Vagina (tissue), 2 donors: ENCODE measurements at regions not wholly inside any gene's neighbourhood (a gene's known extent, or its start where the extent isn't known, plus 50 kb on each side); places are given as distances from the start of the nearest gene placed in this dataset.

Experiments used
- DNase-seq, 2 donors: peaks; one replicate each; pipeline ENCODE4 v3.0.0-alpha.2; 2017; ENCODE audit errors: extremely low spot score in 2 of 2
- H3K27ac ChIP-seq: fragments of 200-600 bp; sonication (generic); one replicate; pipeline ENCODE4 v1.5.1; 2019
- H3K27me3 ChIP-seq: fragments of 200-600 bp; sonication (generic); one replicate; pipeline ENCODE4 v1.5.1; 2019
- H3K36me3 ChIP-seq, 2 donors: fragments of 200-600 bp; sonication (generic); one replicate each; pipeline ENCODE4 v1.5.1; 2017 to 2019
- H3K4me1 ChIP-seq: fragments of 200-600 bp; sonication (generic); one replicate; pipeline ENCODE4 v1.5.1; 2019
- H3K4me3 ChIP-seq, 2 donors: fragments of 200-600 bp; sonication (generic); 1 replicate in 1 of 2; 2 replicates in 1 of 2; pipeline ENCODE4 v1.5.1; 2016 to 2019
- H3K9me3 ChIP-seq: fragments of 200-600 bp; sonication (generic); one replicate; pipeline ENCODE4 v1.5.1; 2019
- POLR2A ChIP-seq, 2 donors: fragments of 450-650 bp; IDR thresholded peaks; one replicate each; pipeline ENCODE4 v1.6.1; 2017; ENCODE audit warnings: antibody characterized with exemption in 2 of 2, mild to moderate bottlenecking in 2 of 2, moderate library complexity in 2 of 2
- POLR2AphosphoS5 ChIP-seq, 2 donors: sonication (generic); formaldehyde crosslinking; IDR thresholded peaks; one replicate each; pipeline ENCODE4 v1.9.0; 2017; ENCODE audit warnings: antibody characterized with exemption in 2 of 2, mild to moderate bottlenecking in 2 of 2, low read depth in 1 of 2; ENCODE audit not compliant: insufficient read depth in 1 of 2
- intact Hi-C: fragments of 100-400 bp; cut with DNase I; formaldehyde crosslinking; loops from one replicate; pipeline ENCODE4 v1.15.1; 2023
- TF ChIP-seq, protein P1 (sequence below), 3 experiments: fragments of 450-650 bp in 2 of 3; fragments of 200-600 bp in 1 of 3; sonication (generic) in 1 of 3; IDR thresholded peaks; one replicate each; pipeline ENCODE4 v1.5.1; 2017 to 2019; ENCODE audit warnings: antibody characterized with exemption in 3 of 3, mild to moderate bottlenecking in 2 of 3, moderate library complexity in 2 of 3

DNA sequence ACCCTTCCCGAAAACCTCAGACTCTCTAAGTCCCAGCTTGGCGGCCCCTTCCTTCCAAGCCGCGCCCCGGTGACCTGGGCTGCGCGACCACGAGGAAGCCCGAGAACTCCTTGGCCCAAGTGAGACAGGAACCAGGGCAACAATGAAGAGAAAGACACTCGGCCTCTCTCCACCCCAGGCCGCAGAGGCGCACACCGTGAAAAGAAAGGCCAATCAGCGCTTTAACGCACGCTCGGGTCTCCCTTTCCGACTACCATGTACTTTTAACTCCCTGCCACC, 166.4 kb upstream of the PPP1R3A start:
- peaks cover 9% of the 10 kb centered on the region for H3K4me1 ChIP-seq
- H3K27ac ChIP-seq, result peak overlapping the region; percentile 96
- H3K4me3 ChIP-seq, result peak overlapping the region; percentile 68 to 77
- H3K27me3 ChIP-seq, result no peaks in the 10 kb centered on the region
- no peak for DNase-seq
- TF ChIP-seq POLR2AphosphoS5 (IDR thresholded peaks at IDR 0.05; ENCODE audit: insufficient read depth in 1 of 2, low read depth in 1 of 2) (no peak), POLR2A (IDR thresholded peaks at IDR 0.05) (no peak)
- TF ChIP-seq, protein P1, sequence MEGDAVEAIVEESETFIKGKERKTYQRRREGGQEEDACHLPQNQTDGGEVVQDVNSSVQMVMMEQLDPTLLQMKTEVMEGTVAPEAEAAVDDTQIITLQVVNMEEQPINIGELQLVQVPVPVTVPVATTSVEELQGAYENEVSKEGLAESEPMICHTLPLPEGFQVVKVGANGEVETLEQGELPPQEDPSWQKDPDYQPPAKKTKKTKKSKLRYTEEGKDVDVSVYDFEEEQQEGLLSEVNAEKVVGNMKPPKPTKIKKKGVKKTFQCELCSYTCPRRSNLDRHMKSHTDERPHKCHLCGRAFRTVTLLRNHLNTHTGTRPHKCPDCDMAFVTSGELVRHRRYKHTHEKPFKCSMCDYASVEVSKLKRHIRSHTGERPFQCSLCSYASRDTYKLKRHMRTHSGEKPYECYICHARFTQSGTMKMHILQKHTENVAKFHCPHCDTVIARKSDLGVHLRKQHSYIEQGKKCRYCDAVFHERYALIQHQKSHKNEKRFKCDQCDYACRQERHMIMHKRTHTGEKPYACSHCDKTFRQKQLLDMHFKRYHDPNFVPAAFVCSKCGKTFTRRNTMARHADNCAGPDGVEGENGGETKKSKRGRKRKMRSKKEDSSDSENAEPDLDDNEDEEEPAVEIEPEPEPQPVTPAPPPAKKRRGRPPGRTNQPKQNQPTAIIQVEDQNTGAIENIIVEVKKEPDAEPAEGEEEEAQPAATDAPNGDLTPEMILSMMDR (IDR thresholded peaks at IDR 0.05), result no peak
- no peaks in the 10 kb centered on the region for H3K36me3 ChIP-seq
- intact Hi-C loops, result loop anchor here (10.0 kb wide), 1 partner anchor 840 kb away; the partner anchor contains the start of gene MDFIC
- no peaks in the 10 kb centered on the region for H3K9me3 ChIP-seq

DNA sequence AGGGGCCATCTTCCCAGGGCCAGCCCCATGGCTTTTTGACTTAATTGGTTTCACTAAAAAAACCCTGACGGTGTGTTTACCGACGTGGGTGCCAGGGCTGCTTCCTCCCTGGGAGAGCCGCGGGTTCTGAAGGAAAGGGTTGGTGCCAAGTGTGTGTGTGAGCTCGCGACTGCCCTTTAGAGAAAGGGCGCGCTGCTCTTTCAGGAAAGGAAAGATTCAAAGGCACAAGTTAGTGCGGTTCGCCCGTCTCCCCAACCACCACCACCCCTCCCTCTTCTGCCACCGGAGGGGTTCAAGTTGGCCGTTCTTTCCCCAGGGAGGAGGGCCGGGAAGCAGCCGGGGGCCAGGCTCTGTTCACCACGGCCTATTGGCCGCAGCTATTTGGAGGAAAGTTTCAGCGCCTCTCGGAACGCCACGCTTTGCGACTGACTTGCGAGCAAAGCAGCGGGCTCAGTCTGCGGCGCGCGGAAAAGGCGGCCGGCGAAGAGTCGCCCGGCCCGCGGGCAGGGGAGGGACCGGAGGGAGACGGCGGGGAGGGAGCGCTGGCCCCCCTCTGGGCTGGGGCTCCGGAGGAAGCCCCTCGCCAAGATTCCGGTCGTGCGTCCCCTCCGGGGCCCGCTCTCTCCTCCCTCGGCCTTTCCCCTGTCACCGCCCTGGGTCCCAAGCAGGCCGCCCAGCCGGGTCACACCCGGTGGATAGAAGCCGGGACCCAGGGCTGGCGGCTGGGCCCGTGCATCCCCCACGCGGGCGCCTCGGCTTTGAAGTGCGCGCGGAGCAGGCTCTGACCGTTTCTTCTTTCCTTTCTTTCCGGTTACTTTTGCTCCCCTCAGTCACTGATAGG, 165.9 kb upstream of the PPP1R3A start:
- Histone ChIP-seq H3K36me3 (no peaks in the 10 kb centered on the region), H3K4me3 (peak overlapping the region; percentile 68 to 77), H3K27ac (peak overlapping the region; percentile 96), H3K9me3 (no peaks in the 10 kb centered on the region), H3K27me3 (no peaks in the 10 kb centered on the region), H3K4me1 (peaks cover 9% of the 10 kb centered on the region)
- intact Hi-C loops, result loop anchor here (5.0 to 10.0 kb wide), 2 partner anchors 840 to 1828 kb away; partner anchors contain the start of gene MDFIC
- TF ChIP-seq POLR2A (IDR thresholded peaks at IDR 0.05), result no peak
- TF ChIP-seq POLR2AphosphoS5 (IDR thresholded peaks at IDR 0.05; ENCODE audit: insufficient read depth in 1 of 2, low read depth in 1 of 2), result peak in 1 of 2 donors; percentile 19
- DNase-seq, result no peak

DNA sequence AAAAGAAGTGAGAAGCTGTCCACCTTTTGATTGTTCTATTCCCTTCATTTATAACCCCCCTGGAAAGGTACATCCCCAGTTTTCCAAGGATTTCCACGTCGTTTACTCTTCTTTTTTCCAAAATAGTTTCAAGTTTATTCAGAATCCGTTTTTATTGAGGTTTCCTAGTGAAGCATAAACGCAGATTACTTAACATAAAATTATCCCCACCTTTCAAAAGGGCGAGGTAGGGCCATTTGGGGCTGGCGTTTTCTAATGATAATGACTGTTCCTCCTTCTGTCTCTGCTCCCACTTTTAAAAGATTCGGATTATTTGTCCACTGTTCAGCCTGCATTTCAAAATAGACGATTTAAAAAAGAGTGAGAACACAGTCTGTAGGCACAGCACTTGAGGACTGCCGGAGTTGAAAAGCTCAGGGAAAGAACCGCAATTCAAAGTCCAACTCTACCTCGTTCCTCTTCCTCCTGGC, 165.2 kb upstream of the PPP1R3A start:
- intact Hi-C loops, result loop anchor here (5.0 to 10.0 kb wide), 2 partner anchors 841 to 1828 kb away; partner anchors contain the start of gene MDFIC
- Histone ChIP-seq H3K9me3 (no peaks in the 10 kb centered on the region), H3K27me3 (no peaks in the 10 kb centered on the region), H3K27ac (peak overlapping the region; percentile 96), H3K4me1 (peaks cover 9% of the 10 kb centered on the region), H3K36me3 (no peaks in the 10 kb centered on the region), H3K4me3 (peak overlapping the region; percentile 68 to 77)
- DNase-seq, result no peak
- TF ChIP-seq POLR2A (IDR thresholded peaks at IDR 0.05) (no peak), POLR2AphosphoS5 (IDR thresholded peaks at IDR 0.05; ENCODE audit: insufficient read depth in 1 of 2, low read depth in 1 of 2) (no peak)
- TF ChIP-seq, protein P1 (IDR thresholded peaks at IDR 0.05), result no peak

DNA sequence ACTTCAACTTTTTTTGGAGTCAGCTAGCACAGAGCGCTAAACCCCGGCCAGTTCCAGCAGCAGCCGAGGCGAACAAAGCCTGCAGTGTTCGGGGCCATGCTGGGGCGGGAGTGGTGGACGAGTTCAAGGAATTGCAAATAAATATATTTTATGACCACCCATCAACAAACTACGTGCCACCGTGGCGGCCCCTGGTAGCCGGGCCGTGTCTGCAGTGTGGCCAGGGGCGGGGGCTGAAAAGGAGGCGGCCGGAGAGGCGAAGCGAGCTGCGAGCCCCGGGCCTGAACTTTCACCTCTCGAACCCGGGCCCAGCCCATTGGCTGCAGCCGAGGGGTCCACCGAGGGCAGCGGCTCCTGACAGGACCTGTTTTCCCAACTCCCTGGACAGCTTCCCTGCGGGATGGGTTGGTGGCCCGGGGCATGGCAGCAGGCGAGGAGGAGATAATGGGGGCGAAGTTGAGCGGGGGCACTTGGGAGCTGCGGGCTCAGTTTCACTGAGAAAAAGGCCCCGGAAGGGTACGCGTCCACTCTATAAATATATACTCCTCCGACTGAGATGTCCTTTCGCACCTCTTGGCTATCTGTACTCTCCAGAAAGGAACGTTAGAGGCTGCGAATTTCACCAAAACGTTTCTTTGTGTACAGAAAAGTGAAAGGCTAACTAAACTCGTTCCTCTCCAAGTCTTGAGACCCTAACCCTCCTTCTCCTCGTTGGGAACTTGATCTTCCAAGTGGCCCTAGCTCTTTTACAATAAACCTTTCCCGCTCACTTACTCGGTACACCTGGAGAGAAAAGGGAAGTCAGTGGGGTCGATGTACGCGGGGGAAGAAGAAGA, 164.6 kb upstream of the PPP1R3A start:
- Histone ChIP-seq H3K4me1 (peaks cover 9% of the 10 kb centered on the region), H3K27me3 (no peaks in the 10 kb centered on the region), H3K36me3 (no peaks in the 10 kb centered on the region), H3K9me3 (no peaks in the 10 kb centered on the region), H3K27ac (peak overlapping the region; percentile 96), H3K4me3 (peak overlapping the region; percentile 30 to 68)
- intact Hi-C loops, result loop anchor here (5.0 to 10.0 kb wide), 2 partner anchors 841 to 1829 kb away; partner anchors contain the start of gene MDFIC
- TF ChIP-seq POLR2AphosphoS5 (IDR thresholded peaks at IDR 0.05; ENCODE audit: insufficient read depth in 1 of 2, low read depth in 1 of 2) (no peak), POLR2A (IDR thresholded peaks at IDR 0.05) (no peak)
- TF ChIP-seq, protein P1 (IDR thresholded peaks at IDR 0.05), result no peak
- DNase-seq, result no peak

DNA sequence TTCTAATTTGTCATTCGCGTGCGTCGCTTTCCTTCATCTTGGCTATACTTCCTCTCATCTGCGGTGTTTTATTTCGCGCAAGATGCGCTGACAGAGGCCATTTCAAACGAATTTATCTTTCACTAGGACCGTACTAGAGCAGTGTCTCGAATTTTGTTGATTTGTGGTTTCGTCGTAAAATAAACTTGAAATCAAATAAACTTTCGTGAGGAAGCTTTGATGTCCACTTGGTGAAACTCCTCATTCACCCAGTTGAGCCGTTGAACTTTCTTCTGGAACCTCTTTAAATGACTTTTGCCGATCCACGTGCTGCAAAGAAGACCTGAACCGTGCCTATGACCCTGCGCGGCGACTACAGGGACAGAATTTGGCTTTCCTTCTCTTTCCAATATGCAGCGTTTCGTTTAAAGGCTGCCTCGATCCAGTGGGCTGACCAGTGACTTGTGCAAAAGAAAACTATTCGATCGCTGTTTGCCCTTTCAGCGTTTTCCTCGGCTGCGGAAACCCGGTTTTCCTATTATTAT, 163.9 kb upstream of the PPP1R3A start:
- Histone ChIP-seq H3K4me3 (peak overlapping the region; percentile 30 to 68), H3K4me1 (peaks cover 9% of the 10 kb centered on the region), H3K9me3 (no peaks in the 10 kb centered on the region), H3K36me3 (no peaks in the 10 kb centered on the region), H3K27me3 (no peaks in the 10 kb centered on the region), H3K27ac (peak overlapping the region; percentile 96)
- intact Hi-C loops, result loop anchor here (5.0 to 10.0 kb wide), 2 partner anchors 842 to 1830 kb away; partner anchors contain the start of gene MDFIC
- TF ChIP-seq, protein P1 (IDR thresholded peaks at IDR 0.05), result no peak
- TF ChIP-seq POLR2AphosphoS5 (IDR thresholded peaks at IDR 0.05; ENCODE audit: insufficient read depth in 1 of 2, low read depth in 1 of 2), result no peak
- no peak for TF ChIP-seq POLR2A (IDR thresholded peaks at IDR 0.05)
- no peak for DNase-seq
